ENCODE measurements at regions not wholly inside any gene's neighbourhood (a gene's known extent, or its start where the extent isn't known, plus 50 kb on each side); places are given as distances from the start of the nearest gene placed in this dataset.
A peak's percentile ranks its signal among the peaks of the same experiment; 100 is the strongest.

DNA sequence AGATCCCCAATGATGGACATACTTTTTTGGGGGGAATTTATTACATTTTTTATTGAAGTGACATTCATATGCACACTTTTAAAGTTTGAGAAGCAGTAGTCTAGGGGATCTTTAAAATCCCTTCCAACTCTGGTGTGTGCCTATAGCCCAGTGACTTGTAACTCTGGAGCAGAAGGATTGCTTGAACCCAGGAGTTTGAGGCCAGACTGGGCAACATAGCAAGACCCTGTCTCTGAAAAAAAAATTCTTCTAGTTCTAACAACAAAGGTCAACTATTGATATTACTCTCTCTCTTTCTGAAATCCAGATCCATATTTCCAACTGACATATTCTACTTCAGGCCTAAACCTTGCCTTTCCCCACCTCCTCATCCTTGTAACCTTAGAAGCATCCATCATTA, 148.2 kb upstream of the SPRY4 start:
- H3K36me3 Mint-ChIP-seq (ENCODE audit: low read depth), result no peaks in the 10 kb centered on the region
- no peaks in the 10 kb centered on the region for H3K9me3 Mint-ChIP-seq
- peak overlapping the region; percentile 87 for H3K27ac Mint-ChIP-seq
- peak overlapping the region; percentile 50 for H3K4me3 Mint-ChIP-seq
- H3K4me1 Mint-ChIP-seq, result peaks cover 25% of the 10 kb centered on the region
- no peaks in the 10 kb centered on the region for H3K27me3 Mint-ChIP-seq
- ATAC-seq (replicated peaks), result no peak

GRCh38 chr5:142472306-142472951, 147.6 kb upstream of the SPRY4 start:
- Mint-ChIP-seq H3K9me3 (no peaks in the 10 kb centered on the region), H3K4me3 (peak overlapping the region; percentile 50), H3K36me3 (ENCODE audit: low read depth) (no peaks in the 10 kb centered on the region), H3K27ac (peak overlapping the region; percentile 87), H3K27me3 (no peaks in the 10 kb centered on the region), H3K4me1 (peaks cover 25% of the 10 kb centered on the region)
- peak; percentile 100 for ATAC-seq (replicated peaks)

GRCh38 chr5:142466195-142466971, 141.6 kb upstream of the SPRY4 start:
- Mint-ChIP-seq H3K36me3 (ENCODE audit: low read depth) (no peaks in the 10 kb centered on the region), H3K27ac (peak overlapping the region; percentile 55), H3K4me3 (no peak overlapping the region), H3K27me3 (no peaks in the 10 kb centered on the region), H3K4me1 (peaks cover 13% of the 10 kb centered on the region), H3K9me3 (no peaks in the 10 kb centered on the region)
- peak; percentile 92 for ATAC-seq (replicated peaks)

GRCh38 chr5:142465476-142465875, 140.7 kb upstream of the SPRY4 start:
- no peak overlapping the region for H3K4me3 Mint-ChIP-seq
- H3K36me3 Mint-ChIP-seq (ENCODE audit: low read depth), result no peaks in the 10 kb centered on the region
- peaks cover 18% of the 10 kb centered on the region for H3K4me1 Mint-ChIP-seq
- ATAC-seq (replicated peaks), result peak; percentile 31
- H3K27me3 Mint-ChIP-seq, result no peaks in the 10 kb centered on the region
- H3K9me3 Mint-ChIP-seq, result no peaks in the 10 kb centered on the region
- peak overlapping the region; percentile 55 for H3K27ac Mint-ChIP-seq

GRCh38 chr5:142463904-142464303, 139.1 kb upstream of the SPRY4 start:
- Mint-ChIP-seq H3K4me1 (peaks cover 12% of the 10 kb centered on the region), H3K9me3 (no peaks in the 10 kb centered on the region), H3K27ac (no peak overlapping the region), H3K36me3 (ENCODE audit: low read depth) (no peaks in the 10 kb centered on the region), H3K27me3 (no peaks in the 10 kb centered on the region), H3K4me3 (no peak overlapping the region)
- ATAC-seq (replicated peaks), result no peak

GRCh38 chr5:142461028-142461590, 136.3 kb upstream of the SPRY4 start:
- H3K4me1 Mint-ChIP-seq, result peaks cover 10% of the 10 kb centered on the region
- ATAC-seq (replicated peaks), result peak; percentile 66
- no peaks in the 10 kb centered on the region for H3K27me3 Mint-ChIP-seq
- no peaks in the 10 kb centered on the region for H3K9me3 Mint-ChIP-seq
- no peak overlapping the region for H3K27ac Mint-ChIP-seq
- H3K4me3 Mint-ChIP-seq, result no peak overlapping the region
- no peaks in the 10 kb centered on the region for H3K36me3 Mint-ChIP-seq (ENCODE audit: low read depth)

DNA sequence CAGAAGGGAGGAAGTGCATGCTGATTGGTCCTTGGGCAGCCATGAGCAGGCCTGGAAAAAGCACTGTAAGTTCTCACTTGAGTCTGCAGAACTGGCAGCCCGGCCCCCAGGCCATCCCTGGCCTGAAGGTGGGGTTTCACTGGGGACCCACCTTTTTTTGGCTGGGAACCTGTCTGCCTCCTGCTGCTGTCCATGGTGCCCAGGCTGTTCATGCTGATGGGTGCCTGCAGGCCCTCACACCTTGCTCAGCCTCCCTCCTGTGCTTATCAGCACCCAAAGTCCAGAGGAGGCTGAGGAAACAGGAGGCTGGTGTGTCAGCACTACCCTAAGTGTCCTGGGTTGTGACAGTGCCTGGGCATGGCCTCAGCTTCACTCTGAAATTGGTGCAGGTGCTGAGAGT, 134.4 kb upstream of the SPRY4 start:
- H3K27ac Mint-ChIP-seq, result no peak overlapping the region
- H3K4me1 Mint-ChIP-seq, result peaks cover 6% of the 10 kb centered on the region
- H3K27me3 Mint-ChIP-seq, result no peaks in the 10 kb centered on the region
- H3K9me3 Mint-ChIP-seq, result no peaks in the 10 kb centered on the region
- H3K4me3 Mint-ChIP-seq, result no peak overlapping the region
- H3K36me3 Mint-ChIP-seq (ENCODE audit: low read depth), result no peaks in the 10 kb centered on the region
- no peak for ATAC-seq (replicated peaks)

- peaks cover 3% of the 10 kb centered on the region for H3K27me3 Mint-ChIP-seq
- ATAC-seq (replicated peaks), result no peak
- peaks cover 1% of the 10 kb centered on the region for H3K4me1 Mint-ChIP-seq
- H3K27ac Mint-ChIP-seq, result no peak overlapping the region
- H3K4me3 Mint-ChIP-seq, result no peak overlapping the region
- no peaks in the 10 kb centered on the region for H3K36me3 Mint-ChIP-seq (ENCODE audit: low read depth)
- peaks cover 3% of the 10 kb centered on the region for H3K9me3 Mint-ChIP-seq
Observed at GRCh38 chr5:142455856-142456255, 131.0 kb upstream of the SPRY4 start.

DNA sequence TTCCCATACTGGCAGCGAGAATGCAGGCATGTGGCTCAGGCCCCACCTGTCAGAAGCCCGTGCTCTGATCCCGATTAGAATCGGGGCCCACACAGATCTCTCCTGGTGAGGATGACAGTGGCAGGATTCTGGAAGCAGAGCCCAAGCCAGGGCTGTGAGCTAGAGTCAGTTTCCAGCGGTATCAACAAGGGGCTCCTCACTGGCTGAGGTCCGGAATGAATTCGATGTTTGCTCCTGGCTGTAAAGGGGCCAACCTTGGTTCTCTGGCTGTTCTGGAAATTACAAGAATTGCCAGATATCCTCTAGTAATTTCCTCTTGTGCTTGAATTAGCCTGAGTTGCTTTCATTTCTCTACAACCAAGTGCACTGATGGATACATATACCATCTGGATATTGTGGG, 129.1 kb upstream of the SPRY4 start:
- Mint-ChIP-seq H3K9me3 (peaks cover 5% of the 10 kb centered on the region), H3K36me3 (ENCODE audit: low read depth) (no peaks in the 10 kb centered on the region), H3K4me1 (no peaks in the 10 kb centered on the region), H3K27ac (no peak overlapping the region), H3K27me3 (peaks cover 3% of the 10 kb centered on the region), H3K4me3 (no peak overlapping the region)
- no peak for ATAC-seq (replicated peaks)

- H3K27ac Mint-ChIP-seq, result no peak overlapping the region
- ATAC-seq (replicated peaks), result no peak
- peaks cover 5% of the 10 kb centered on the region for H3K9me3 Mint-ChIP-seq
- H3K4me3 Mint-ChIP-seq, result no peak overlapping the region
- H3K36me3 Mint-ChIP-seq (ENCODE audit: low read depth), result no peaks in the 10 kb centered on the region
- no peaks in the 10 kb centered on the region for H3K4me1 Mint-ChIP-seq
- peaks cover 3% of the 10 kb centered on the region for H3K27me3 Mint-ChIP-seq
Observed at GRCh38 chr5:142450419-142450818, 125.6 kb upstream of the SPRY4 start.

DNA sequence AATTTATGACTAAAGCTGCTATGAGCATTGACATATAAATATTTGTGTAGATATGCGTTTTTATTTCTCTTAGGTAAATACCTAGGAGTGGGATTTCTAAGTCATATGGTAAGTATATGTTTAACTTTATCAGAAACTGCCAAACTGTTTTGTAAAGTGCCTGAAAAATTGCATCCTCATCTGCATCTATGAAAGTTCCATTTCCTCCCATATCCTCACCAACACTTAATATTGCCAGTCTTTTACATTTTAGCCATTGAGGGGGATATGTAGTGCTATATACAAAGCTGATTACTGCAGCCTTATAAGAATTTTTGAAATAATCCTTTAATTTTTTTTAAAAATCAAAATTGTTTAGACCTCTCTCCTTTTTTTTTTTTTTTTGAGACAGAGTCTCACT, 123.1 kb upstream of the SPRY4 start:
- H3K36me3 Mint-ChIP-seq (ENCODE audit: low read depth), result no peaks in the 10 kb centered on the region
- H3K27ac Mint-ChIP-seq, result no peak overlapping the region
- no peak for ATAC-seq (replicated peaks)
- no peaks in the 10 kb centered on the region for H3K27me3 Mint-ChIP-seq
- peaks cover 5% of the 10 kb centered on the region for H3K9me3 Mint-ChIP-seq
- H3K4me1 Mint-ChIP-seq, result no peaks in the 10 kb centered on the region
- H3K4me3 Mint-ChIP-seq, result no peak overlapping the region

- no peak for ATAC-seq (replicated peaks)
- Mint-ChIP-seq H3K4me1 (peaks cover 3% of the 10 kb centered on the region), H3K4me3 (no peak overlapping the region), H3K27ac (peak overlapping the region; percentile 36), H3K27me3 (no peaks in the 10 kb centered on the region), H3K36me3 (ENCODE audit: low read depth) (no peaks in the 10 kb centered on the region), H3K9me3 (peaks cover 5% of the 10 kb centered on the region)
Observed at GRCh38 chr5:142446960-142447279, 122.1 kb upstream of the SPRY4 start.

DNA sequence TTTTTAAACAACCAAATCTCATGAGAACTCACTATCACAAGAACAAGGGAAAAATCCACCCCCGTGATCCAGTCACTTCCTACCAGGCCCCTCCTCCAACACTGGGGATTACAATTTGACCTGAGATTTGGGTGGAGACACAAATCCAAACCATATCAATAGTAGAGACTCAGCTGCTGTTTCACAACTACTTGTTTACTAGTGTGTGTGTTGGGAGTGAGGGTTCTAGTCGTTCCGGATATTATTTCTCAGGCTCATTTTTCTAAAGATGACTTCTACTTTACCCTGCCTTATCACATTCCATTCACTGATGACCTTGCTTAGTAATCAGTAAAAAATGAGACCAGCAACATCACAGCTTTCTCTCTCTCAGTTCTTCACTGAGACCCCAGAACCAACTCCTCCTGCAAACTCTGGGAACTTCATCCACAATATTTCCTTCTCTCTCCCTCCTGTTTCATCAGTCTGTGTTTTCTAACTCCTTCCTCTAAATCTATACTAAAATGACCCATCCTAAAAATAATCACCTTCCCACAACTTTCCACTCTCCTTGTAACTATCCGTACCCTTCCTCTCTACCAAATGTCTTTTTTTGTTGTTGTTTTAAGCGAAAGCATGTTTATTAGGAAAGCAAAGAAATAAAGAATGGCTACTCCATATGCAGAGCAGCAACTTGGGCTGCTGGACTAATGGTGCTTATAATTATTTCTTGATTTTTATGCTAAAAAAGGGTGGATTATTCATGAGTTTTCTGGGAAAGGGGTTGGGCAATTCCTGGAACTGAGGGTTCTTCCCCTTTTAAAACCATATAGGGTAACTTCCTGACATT, 121.5 kb upstream of the SPRY4 start:
- H3K9me3 Mint-ChIP-seq, result peaks cover 5% of the 10 kb centered on the region
- no peak for ATAC-seq (replicated peaks)
- no peaks in the 10 kb centered on the region for H3K36me3 Mint-ChIP-seq (ENCODE audit: low read depth)
- H3K4me1 Mint-ChIP-seq, result peaks cover 8% of the 10 kb centered on the region
- H3K4me3 Mint-ChIP-seq, result no peak overlapping the region
- no peaks in the 10 kb centered on the region for H3K27me3 Mint-ChIP-seq
- peak overlapping the region; percentile 36 for H3K27ac Mint-ChIP-seq

DNA sequence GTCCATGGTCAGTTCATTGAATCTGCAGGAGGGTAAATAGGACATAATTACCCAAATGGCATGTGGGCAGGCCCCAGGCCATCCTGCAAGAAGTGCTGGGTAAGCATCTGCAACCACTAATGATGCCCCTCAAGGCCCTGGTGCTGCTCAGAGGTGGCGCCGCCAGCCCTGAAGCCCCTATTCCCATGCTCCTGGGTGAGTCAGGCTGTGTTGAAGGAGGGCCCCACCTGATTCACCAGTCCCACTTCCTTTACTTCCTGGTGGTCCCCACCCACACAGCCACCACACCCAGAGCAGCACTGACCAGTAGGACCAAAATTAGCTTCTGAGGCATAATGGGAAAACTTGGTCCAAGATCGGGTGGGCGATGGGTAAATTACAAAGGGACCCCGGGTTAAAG, 120.4 kb upstream of the SPRY4 start:
- Mint-ChIP-seq H3K4me1 (peaks cover 8% of the 10 kb centered on the region), H3K27me3 (no peaks in the 10 kb centered on the region), H3K9me3 (no peaks in the 10 kb centered on the region), H3K36me3 (ENCODE audit: low read depth) (no peaks in the 10 kb centered on the region), H3K4me3 (no peak overlapping the region), H3K27ac (no peak overlapping the region)
- no peak for ATAC-seq (replicated peaks)

All from activated T-helper 17 cell treated with anti-CD3 and anti-CD28 coated beads, Interleukin-2, amount 50 U/mL, for 72 hours (primary cell).